GM12891 (cell line): ENCODE measurements at regions not wholly inside any gene's neighbourhood (a gene's known extent, or its start where the extent isn't known, plus 50 kb on each side); places are given as distances from the start of the nearest gene placed in this dataset.

ENCODE experiments used
- POLR2A ChIP-seq: IDR thresholded peaks from 2 replicates; pipeline ENCODE4 v1.6.1; 2011; ENCODE audit warnings: low read depth, low read length, control low read depth
- POLR2AphosphoS5 ChIP-seq: IDR thresholded peaks from 2 replicates; pipeline ENCODE4 v1.6.1; 2011; ENCODE audit warnings: low read depth, low read length, control low read depth
- TAF1 ChIP-seq: IDR thresholded peaks from 2 replicates; pipeline ENCODE4 v1.6.1; 2011; ENCODE audit warnings: low read depth, low read length, control low read depth

DNA sequence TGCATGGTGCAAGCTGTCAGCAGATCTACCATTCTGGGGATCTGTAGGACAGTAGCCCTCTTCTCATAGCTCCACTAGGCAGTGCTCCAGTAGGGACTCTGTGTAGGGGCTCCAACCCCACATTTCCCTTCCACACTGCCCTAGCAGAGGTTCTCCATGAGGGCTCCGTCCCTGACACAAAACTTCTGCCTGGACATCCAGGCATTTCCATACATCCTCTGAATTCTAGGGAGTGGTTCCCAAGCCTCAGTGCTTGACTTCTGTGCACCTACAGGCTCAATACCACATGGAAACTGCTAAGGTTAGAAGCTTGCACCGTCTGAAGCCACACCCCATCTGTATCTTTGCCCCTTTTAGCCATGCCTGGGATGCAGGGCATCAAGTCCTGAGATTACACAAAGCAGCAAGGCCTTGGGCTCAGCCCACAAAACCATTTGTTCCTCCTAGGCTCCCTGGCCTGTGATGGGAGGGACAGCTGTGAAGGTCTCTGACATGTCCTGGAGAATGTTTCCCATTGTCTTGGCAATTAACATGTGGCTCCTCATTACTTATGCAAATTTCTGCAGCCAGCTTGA is 117.0 kb upstream of the NFIA start:
- TF ChIP-seq POLR2A (no peak), POLR2AphosphoS5 (no peak), TAF1 (no peak)
